ENCODE measurements at regions not wholly inside any gene's neighbourhood (a gene's known extent, or its start where the extent isn't known, plus 50 kb on each side); places are given as distances from the start of the nearest gene placed in this dataset.

DNA sequence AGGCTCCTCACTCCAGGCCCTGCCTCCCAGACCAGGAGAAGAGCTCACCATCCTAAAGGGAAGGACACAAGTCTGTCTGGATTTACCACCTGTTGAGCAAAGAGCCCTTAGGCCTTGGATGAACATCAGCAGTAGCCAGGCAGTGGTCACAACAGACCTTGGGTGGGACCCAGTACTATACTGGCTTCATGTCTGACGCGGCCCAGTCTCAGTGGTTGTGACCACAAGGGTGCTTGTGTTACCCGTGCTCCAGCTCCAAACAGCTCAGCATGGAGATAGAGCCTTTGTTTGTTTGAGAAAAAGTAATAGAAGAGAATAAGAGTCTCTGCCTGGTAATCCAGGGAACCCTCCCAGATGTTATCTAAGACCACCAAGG lies 617.4 kb downstream of the BRINP1 start:
- no peak for DNase-seq (ENCODE audit: low spot score)

DNA sequence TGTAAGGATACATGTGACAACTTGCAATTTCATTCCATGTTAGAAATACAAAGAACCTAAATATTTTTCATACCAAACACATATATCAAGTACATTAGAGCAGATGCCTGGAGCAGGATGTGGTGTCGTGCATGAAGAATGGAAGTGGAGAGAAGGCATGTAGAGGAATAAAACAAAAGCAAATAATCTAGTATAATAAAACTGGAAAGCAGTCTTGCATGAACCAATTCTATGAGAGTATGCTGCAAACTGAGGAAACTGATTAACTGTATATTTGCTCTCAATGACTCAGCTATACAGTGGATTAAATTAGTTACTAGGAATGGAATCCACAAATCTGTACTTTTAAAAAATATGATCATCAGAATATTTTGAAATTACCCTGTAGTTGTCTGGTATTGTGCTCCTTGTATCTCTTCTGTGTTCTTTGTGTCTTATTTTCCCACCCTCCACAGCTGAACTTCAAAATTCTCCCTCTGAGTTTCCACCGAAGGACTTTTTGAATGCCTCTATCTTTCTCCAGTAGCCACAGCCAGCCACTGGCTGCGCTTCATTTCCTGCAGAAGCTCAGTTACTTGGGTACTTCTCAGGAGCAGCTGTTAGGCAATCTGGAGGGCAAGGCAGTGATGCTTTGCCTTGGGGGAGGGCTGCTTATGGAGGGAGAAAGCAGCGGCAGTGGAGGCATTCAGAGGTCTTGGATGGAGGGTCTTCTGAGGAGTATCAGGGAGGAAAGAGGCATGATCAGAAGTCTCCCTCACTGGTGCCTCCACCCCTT lies 608.0 kb downstream of the BRINP1 start:
- no peak for DNase-seq (ENCODE audit: low spot score)

DNA sequence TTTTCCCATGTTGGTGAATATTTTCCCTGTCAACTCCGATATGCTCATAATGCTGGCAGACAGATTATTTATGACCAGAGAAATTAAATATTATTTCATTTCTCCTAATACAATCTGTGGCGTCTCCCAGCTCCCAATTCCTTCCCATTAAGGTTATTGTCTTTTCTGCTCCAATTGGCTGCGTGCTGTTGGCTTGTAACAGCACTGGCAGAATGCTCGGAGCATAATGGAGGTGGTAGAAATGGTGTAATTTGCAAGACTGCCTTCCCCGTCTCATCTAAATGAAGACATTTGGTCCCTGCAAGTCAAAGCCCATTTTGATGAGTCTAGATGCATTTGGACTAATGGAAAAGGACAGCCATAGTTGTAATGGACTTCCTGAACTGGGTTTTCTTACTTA lies 601.7 kb downstream of the BRINP1 start:
- DNase-seq (ENCODE audit: low spot score): no peak

DNA sequence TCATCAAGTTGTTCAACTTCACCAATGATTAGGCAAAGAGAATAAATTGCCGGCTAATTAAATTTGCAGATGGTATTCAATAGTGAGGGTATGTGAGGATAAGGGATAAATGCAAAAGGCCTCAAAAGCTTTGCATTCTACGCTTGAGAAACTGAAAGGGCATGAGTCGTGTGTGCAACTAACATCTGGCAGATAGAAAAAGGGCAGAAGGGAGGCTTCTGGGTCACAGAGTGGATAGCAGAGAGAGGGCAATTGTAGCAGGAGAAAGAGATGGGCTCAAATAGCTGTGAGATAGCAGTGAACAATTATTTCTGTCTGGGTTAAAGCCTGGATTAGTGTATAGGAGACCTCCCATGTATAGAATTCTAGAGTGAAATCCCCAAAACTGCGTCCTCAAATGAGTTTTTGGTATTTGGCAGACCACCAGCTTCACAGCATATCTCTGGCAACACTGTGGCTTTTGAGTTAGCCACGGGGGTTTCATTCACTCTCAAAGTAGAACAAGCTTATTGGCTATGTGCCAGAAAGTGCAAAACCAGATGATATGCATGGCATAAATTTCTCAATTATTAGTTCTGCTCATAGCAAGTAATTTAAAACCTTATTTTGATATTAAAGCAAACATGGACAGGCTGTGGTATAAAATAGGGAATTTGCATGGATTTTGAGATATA lies 586.3 kb downstream of the BRINP1 start:
- DNase-seq (ENCODE audit: low spot score): no peak

DNA sequence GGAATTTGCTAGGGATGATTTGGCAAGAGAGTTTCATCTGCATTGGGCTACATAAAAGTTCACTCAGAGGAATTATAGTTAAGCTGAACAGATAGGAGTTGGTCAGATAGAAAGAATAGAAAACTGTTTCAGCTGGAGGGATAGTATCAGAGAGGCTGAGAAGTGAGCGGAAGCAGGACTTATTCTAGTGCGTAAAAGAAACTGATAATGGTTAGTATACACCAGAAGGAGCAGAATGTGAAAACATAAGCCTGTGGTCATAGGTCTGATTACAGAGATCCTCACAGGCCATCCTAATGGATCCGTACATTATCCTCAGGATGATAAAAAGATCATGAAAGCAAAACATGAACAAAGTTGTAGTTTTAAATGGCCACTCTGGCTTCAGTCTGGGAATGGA lies 585.2 kb downstream of the BRINP1 start:
- no peak for DNase-seq (ENCODE audit: low spot score)

DNA sequence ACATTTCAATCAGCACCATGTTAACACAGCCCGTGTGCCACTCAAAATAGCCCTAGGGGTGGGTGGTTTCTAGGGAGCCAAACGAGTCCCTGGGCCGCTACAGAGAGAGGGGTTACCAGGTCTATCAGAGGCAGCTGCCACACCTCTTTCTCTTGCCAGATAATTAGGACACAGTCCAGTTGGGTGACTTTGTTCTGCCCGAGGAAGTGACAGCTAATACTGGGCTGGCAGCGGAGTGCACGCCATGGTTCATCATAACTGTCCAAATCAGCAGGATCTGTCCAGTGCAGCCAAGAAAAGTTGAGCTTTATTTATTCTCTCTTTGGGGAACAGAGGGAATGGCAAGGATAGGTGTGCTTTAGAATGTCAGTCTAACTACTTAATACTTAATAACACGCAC lies 583.8 kb downstream of the BRINP1 start:
- no peak for DNase-seq (ENCODE audit: low spot score)

DNA sequence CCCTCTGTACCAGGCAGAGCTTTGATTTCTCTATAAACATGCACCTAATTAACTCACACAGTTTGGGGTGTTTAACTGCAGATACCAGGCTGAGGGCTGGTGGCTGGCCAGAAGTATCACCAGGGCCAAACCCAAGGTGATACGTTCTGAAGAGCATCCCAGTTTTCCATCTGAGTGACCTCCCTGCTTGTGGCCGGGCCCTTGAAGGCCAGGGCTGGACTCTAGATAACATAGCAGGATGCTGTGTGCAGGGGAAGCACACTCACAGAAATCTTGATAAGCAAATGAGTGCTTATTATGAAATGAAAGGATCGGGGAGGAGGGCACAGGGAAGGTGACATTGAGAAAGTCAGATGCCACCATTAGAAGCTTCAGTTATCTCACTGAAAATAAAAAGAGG lies 582.4 kb downstream of the BRINP1 start:
- no peak for DNase-seq (ENCODE audit: low spot score)

DNA sequence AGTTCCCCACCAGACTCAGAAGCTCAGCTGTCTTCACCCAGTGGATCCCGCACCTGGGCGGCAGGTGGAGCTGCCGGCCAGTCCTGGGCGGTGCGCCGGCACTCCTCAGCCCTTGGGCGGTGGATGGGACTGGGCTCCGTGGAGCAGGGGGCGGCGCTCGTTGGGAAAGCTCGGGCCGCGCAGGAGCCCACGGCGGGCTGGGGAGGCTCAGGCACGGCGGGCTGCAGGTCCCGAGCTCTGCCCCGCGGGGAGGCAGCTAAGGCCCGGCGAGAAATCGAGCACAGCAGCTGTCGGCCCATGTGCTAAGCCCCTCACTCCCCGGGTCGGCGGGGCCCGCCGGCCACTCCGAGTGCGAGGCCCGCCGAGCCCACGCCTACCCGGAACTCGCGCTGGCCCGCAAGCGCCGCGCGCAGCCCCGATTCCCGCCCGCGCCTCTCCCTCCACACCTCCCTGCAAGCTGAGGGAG lies 560.0 kb downstream of the BRINP1 start:
- no peak for DNase-seq (ENCODE audit: low spot score)

DNA sequence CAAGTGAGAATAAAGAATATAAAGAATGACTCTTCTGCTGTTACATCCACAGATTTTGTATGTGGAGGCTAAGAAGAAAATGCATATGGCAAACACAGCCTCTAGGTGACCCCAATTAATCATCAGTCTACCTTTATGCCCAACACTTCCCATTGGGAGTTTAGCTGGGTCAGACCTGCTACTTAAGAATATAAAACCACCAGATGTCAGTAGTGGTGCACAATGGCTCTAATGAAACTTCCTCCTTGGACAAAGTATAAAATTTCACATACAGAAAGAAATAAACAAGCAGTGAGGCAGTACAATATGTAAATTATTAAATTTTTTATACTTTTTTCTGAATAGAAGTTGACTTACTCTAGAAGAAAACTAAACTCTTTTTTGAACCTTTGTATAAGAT lies 539.9 kb downstream of the BRINP1 start:
- no peak for DNase-seq (ENCODE audit: low spot score)

DNA sequence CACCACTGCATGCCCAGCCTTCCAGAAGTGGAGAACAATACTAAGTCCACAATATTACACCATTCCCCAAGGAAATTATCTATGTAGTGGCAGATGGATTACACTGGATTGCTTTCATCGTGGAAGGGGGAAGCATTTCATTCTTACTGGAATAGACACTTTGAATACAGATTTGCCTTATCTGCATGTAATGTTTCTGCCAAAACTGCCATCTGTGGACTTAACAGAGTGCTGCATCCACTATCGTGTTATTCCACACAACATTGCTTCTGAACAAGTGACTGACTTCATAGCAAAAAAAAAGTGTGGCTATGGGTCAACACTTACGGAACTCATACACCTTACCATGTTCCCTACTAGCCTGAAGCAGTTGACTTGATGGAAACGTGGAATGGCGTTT lies 536.9 kb downstream of the BRINP1 start:
- no peak for DNase-seq (ENCODE audit: low spot score)

DNA sequence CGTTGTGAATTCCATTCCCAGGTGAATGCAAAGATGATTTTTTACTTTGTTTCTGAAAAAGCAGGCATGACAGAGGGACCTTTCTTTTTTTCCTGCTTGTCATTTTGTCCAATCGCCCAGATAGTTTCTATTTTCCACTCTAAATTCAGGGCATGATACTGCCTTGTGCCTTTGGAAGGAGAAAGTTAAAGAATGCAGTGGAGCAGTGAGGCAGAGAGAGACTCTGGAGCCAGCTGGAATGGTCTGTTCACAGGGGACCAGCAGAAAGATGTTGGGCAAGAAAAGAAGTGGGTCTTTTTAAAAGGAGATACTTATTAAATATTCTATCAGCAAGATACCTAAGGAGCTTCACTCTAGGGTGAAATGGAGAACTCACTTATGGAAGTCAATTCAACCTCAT lies 532.3 kb downstream of the BRINP1 start:
- no peak for DNase-seq (ENCODE audit: low spot score)

DNA sequence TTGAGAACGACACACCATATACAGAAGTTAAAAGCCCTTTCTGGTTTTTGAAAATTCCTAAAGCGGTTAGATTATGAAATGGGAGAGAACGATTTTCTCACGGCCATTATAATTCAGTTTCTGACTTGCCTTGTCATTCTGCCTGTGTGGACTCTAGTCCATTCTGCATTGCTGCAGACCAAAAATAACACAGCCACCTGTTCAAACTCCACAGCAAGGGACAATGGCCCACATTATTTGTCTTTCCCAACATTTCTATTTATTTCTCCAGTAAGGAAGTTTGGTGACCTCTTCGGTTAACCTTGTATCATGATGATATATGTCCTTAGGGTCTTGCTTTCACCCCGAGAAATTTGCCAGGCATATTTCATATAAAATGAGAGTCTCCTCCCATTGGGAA lies 497.7 kb downstream of the BRINP1 start:
- DNase-seq (ENCODE audit: low spot score): no peak

DNA sequence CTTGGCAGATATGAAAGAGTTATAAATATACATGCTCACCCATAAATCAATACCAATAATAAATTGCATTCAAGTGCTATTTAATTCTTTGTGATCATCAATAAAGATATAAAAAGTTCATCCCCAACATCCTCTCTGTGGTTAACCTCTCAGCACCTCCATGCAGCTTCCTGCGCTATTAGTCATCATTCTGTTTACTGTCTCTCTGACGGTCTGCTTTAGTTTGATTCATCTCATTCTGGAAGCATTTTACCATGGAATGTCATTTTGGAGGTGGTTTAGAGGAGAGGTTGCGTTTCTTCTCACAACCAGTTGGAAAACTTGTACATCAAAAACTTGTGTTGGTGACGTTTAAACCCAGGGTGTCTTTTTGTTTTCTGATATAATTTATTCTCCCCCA lies 486.6 kb downstream of the BRINP1 start:
- DNase-seq (ENCODE audit: low spot score): no peak

DNA sequence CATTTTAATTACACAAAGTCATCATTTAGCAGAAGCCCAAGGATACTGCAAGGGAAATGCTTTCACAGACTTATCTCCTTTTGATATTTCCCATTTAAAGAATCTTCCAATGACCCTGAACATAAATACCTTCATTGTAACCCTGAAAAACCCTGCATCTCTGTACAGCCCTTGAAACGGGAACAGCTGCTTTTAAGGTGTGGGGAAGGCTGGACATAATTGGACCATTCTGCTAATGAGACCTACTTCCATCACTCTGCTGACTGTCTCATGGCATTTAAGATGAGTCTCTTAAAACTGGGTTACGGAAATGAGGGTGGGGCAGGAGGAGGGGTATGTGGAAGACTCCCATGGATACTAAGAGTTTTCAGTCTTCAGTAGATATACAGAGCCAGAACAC lies 485.8 kb downstream of the BRINP1 start:
- no peak for DNase-seq (ENCODE audit: low spot score)

DNA sequence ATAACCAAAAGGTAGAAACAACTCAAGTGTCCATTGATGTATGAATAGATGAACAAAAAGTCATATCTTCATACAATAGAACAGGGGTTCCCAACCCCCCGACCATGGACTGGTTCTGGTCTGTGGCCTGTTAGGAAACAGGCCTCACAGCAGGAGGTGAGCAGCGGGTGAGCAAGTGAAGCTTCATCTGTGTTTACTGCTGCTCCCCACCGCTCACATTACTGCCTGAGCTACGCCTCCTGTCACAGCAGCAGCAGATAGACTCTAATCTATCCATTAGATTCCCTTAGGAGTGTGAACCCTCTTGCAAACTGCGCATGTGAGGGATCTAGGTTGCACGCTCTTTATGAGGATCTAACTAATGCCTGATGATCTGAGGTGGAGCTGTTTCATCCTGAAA lies 478.0 kb downstream of the BRINP1 start:
- no peak for DNase-seq (ENCODE audit: low spot score)

DNA sequence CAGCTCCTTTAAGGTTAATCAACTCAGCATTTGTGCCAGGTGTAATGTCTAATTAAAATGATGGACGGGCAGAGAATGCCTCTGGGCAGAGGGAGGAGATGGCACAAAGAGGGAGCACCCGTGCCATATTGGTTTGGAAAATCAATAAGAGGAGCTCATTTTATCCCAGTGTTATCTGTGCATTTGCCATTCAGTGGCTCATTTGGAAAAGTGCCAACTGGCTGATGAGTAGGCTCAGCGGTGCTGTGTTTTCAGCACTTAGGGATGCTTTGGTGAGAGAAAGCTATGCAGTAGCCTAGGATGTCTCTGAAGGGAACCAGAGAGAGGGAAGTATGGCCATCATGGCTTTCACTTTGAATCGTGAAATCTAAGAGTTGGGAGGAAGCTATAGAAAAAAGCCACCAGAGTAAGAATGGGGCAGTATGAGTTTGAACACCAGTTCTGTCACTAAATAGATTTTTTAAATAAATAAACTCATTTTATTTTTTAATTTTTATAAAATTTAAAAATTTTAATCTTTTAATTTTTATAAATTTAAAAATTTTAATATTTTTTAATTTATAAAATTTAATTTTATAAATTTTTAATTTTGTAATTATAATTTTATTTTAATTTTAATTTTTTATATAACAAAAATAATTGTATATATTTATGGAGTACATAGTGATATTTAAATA lies 472.8 kb downstream of the BRINP1 start:
- no peak for DNase-seq (ENCODE audit: low spot score)

DNA sequence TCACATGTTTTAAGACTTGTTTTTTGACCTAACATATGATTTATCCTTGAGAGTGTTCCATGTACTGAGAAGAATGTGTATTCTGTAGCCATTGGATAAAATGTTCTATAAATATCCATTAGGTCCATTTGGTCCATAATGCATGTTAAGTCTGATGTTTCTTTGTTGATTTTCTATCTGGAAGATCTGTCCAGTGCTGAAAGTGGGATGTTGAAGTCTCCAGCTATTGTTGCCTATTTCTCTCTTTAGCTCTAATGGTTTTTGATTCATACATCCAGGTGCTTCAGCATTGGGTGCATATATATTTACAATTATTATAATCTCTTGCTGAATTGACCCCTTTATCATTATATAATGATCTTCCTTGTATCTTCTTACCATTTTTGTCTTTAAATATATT lies 451.1 kb downstream of the BRINP1 start:
- DNase-seq (ENCODE audit: low spot score): no peak

DNA sequence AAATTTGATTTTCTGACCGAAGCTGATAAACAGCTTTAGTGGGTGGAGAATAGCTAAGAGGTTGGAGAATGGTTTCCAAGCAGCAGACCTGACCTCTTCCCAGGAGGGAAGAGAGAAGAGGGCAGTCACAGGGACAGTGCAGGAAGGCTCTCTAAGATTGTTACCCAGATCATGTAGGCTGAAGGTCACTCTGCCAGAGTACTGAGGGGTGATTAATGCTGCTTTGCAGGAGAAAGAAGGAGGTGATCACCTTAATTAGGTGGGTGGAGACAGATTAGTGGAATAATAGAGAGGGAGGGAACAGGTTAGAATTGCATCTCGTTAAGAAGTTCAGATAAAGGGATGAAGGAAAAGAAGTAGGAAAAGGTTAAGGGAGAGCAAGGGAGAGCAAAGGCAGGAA lies 440.5 kb downstream of the BRINP1 start:
- no peak for DNase-seq (ENCODE audit: low spot score)

DNA sequence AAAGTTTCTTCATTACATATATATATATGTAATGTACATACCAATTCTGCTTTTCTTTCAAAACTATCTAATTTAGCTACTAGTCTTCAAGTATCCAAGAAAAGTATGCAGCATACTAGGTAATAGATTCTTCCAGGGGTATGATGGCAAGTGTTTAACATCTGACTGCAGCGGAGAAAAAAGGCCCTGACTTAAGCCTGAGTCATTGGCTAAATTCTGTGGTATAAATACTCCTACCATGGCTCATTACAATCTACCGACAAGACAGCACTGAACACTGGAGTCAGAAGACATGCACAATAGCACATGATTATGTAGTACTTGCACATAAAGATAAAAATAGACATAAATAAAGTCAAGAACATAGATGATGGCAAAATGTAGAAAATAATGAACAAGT lies 439.9 kb downstream of the BRINP1 start:
- no peak for DNase-seq (ENCODE audit: low spot score)

DNA sequence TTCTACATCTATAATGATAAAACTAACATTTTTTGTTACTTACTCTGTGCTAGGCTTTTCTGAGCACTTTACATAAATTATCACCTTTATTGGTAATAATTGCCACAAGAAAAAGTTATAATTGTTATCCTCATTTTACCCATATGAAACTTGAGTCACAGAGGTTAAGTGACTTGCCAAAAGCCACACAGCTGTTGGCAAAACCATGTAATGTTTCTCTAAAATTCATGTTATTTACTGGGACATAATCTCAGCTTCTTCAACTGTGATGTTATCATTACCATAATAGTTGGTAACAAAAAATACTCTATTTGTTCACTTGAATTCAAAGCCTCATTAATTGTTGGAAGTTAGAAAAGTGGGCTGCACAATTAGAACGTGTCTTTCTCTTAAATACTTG lies 437.3 kb downstream of the BRINP1 start:
- DNase-seq (ENCODE audit: low spot score): no peak

DNA sequence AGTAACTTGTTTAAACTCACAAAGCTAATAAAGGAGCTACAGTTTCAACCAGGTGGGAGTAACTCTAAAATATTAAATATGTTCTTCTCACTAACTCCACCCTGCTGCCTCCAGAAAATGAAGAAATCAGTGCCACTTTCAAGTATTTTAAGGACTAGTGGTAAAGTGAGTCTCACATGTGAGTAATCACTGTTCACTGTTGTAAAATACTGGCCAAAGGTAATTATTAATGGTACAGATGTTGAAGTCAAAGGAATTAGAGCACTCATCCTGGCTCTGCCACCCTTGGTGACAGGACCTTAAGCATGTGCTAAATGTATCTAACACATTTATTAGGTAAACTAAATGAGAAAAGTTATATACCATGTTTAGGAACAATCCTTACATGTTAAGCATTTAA lies 430.7 kb downstream of the BRINP1 start:
- no peak for DNase-seq (ENCODE audit: low spot score)

DNA sequence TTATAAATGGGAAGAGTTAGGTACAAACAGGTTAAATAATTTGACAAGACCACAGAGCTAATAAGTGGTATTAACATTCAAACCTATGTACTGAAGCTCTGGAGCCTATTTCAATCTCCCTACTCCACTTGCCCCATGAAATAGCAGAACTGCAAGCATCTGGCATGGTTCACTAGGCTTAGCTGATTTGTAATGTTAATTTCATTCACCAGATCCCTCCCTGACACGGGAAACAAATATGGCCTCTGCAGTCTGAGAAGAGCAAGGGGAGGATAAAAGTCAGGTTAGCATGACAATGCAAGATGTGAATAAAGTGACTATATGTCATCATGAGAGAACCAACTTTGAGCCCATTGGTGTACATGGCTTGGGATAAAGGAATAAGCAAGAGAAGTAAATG lies 428.8 kb downstream of the BRINP1 start:
- no peak for DNase-seq (ENCODE audit: low spot score)

DNA sequence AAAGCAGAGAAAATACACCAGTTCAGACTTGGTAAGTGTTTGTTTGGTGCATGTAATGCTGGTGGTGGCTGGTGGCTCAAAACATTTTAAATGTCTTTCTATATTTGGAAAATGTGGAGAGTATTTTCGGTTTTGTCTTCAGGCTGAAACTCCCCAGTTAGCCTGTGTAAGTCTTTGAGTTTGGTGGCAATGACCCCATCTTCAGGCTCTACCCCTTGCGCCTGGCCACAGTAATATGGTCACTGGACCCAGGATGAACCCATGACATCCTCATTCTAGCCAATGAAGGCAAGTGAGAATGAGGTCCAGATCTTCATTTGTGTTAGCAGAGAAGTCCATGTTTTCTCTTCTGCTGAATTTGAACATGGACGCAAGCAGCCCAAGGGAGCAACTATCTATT lies 422.6 kb downstream of the BRINP1 start:
- DNase-seq (ENCODE audit: low spot score): no peak

All from germinal center (tissue), 1 donor.